SU-DHL-6 (cell line): ENCODE measurements at regions not wholly inside any gene's neighbourhood (a gene's known extent, or its start where the extent isn't known, plus 50 kb on each side); places are given as distances from the start of the nearest gene placed in this dataset.

Source experiments
- CTCF ChIP-seq: fragments of 200-600 bp; sonication (generic); IDR thresholded peaks from one replicate; pipeline ENCODE4 v1.5.1; 2017; ENCODE audit warnings: antibody characterized with exemption, mild to moderate bottlenecking, low read length, moderate library complexity; ENCODE audit not compliant: insufficient read depth, poor library complexity, severe bottlenecking
- EZH2phosphoT487 ChIP-seq: fragments of 200-600 bp; sonication (generic), shearing (Covaris generic); conservative IDR thresholded peaks from 2 replicates; pipeline ENCODE4 v1.6.1; 2018; ENCODE audit warnings: mild to moderate bottlenecking, antibody characterized with exemption, low read length, moderate library complexity, mixed read lengths

- TF ChIP-seq CTCF: no peak
- no peak for TF ChIP-seq EZH2phosphoT487
Measured at GRCh38 chr9:31032206-31032605, 1352.2 kb upstream of the ACO1 start.
